DMS 273 (cell line): ENCODE measurements at regions not wholly inside any gene's neighbourhood (a gene's known extent, or its start where the extent isn't known, plus 50 kb on each side); places are given as distances from the start of the nearest gene placed in this dataset.
"Not testable (repeated sequence)": the region's sequence is repeated elsewhere in the genome, so short reads cannot be mapped to it uniquely, and the experiment has no call there.

Experiments
- DNase-seq: peaks from one replicate; lab custom pipeline; 2025; ENCODE audit not compliant: unreplicated experiment; lab: John Stamatoyannopoulos, UW

GRCh38 chr3:164927728-164928127 lies 150.6 kb downstream of the SI start:
- DNase-seq: no peak

- no peak for DNase-seq
Observed at GRCh38 chr3:164918905-164919304, 159.4 kb downstream of the SI start.

- no peak for DNase-seq
Observed at GRCh38 chr3:164912916-164913315, 165.4 kb downstream of the SI start.

- DNase-seq: no peak
Observed at GRCh38 chr3:164903820-164904451, 174.4 kb downstream of the SI start.

- DNase-seq: peak; percentile 1
Observed at GRCh38 chr3:164897342-164897741, 181.0 kb downstream of the SI start.

GRCh38 chr3:164890061-164890460 lies 188.2 kb downstream of the SI start:
- no peak for DNase-seq

GRCh38 chr3:164883171-164883570 lies 195.1 kb downstream of the SI start:
- DNase-seq: no peak

- peak; percentile 9 for DNase-seq
Observed at GRCh38 chr3:164879201-164879600, 199.1 kb downstream of the SI start.

- DNase-seq: no peak
Observed at GRCh38 chr3:164864454-164864853, 213.8 kb downstream of the SI start.

GRCh38 chr3:164852866-164853265 lies 225.4 kb downstream of the SI start:
- no peak for DNase-seq

- no peak for DNase-seq
Observed at GRCh38 chr3:164851905-164852304, 226.4 kb downstream of the SI start.

GRCh38 chr3:164851204-164851603 lies 227.1 kb downstream of the SI start:
- no peak for DNase-seq

GRCh38 chr3:164848923-164849322 lies 229.4 kb downstream of the SI start:
- no peak for DNase-seq

- no peak for DNase-seq
Observed at GRCh38 chr3:164845739-164846138, 232.6 kb downstream of the SI start.

- DNase-seq: no peak
Observed at GRCh38 chr3:164832216-164832615, 246.1 kb downstream of the SI start.

GRCh38 chr3:164818318-164818717 lies 260.0 kb downstream of the SI start:
- no peak for DNase-seq

- no peak for DNase-seq
Observed at GRCh38 chr3:164814106-164814505, 264.2 kb downstream of the SI start.

- DNase-seq: no peak
Observed at GRCh38 chr3:164812042-164812441, 266.3 kb downstream of the SI start.

GRCh38 chr3:164806188-164806587 lies 272.1 kb downstream of the SI start:
- peak; percentile 40 for DNase-seq

GRCh38 chr3:164794099-164794498 lies 284.2 kb downstream of the SI start:
- DNase-seq: no peak

- no peak for DNase-seq
Observed at GRCh38 chr3:164791263-164791662, 287.0 kb downstream of the SI start.

GRCh38 chr3:164784407-164784806 lies 293.9 kb downstream of the SI start:
- not testable (repeated sequence) for DNase-seq

GRCh38 chr3:164781755-164782154 lies 296.5 kb downstream of the SI start:
- DNase-seq: no peak
